Endothelial cell of umbilical vein (primary cell): ENCODE measurements at regions not wholly inside any gene's neighbourhood (a gene's known extent, or its start where the extent isn't known, plus 50 kb on each side); places are given as distances from the start of the nearest gene placed in this dataset.

Experiments
- BruUV-seq: library from RNA; stranded (reverse); fragments of 400-500 nt; replicated peaks from 2 replicates; lab custom pipeline; 2021; lab: Mats Ljungman, UMichigan
- CTCF ChIA-PET: fragments of 300-600, 350-600 bp; sonication (Branson Sonifier 250); formaldehyde crosslinking; loops from one replicate; lab custom pipeline; 2021; ENCODE audit warnings: antibody characterized with exemption, inconsistent platforms; lab: Charles Lee
- POLR2A ChIA-PET: fragments of 300-600, 350-600 bp; sonication (Branson Sonifier 250); formaldehyde crosslinking; loops from one replicate; lab custom pipeline; 2021; ENCODE audit warnings: antibody characterized with exemption, inconsistent platforms; lab: Charles Lee
- DNase-seq: peaks from one replicate; pipeline ENCODE4 v3.0.0-alpha.2; 2011; ENCODE audit warnings: low read depth, low spot score
- FAIRE-seq: peaks from 2 replicates; lab custom pipeline; 2011; peaks lifted over from hg19 to GRCh38; lab: Jason Lieb, UNC
- H2AFZ ChIP-seq: 2 replicates; pipeline ENCODE4 v1.6.0; 2012; ENCODE audit warnings: low read depth, low read length, control low read depth, inconsistent platforms
- H3K27ac ChIP-seq: 2 replicates; pipeline ENCODE4 v1.5.1; 2011; ENCODE audit warnings: low read depth, mild to moderate bottlenecking, control low read depth, low read length, moderate library complexity; ENCODE audit not compliant: insufficient read depth
- H3K27me3 ChIP-seq, 2 experiments: 2 replicates each; pipeline versions ENCODE4 v1.6.0 to v1.6.1; 2011; ENCODE audit warnings: low read length in 2 of 2, mixed read lengths in 1 of 2; ENCODE audit not compliant: control insufficient read depth in 2 of 2, insufficient read depth in 2 of 2
- H3K36me3 ChIP-seq, 2 experiments: 2 replicates in 1 of 2; 3 replicates in 1 of 2; pipeline ENCODE4 v1.5.1; 2011; ENCODE audit warnings: low read length in 2 of 2, mild to moderate bottlenecking in 1 of 2, moderate library complexity in 1 of 2; ENCODE audit not compliant: control insufficient read depth in 2 of 2, insufficient read depth in 2 of 2; ENCODE audit errors: extremely low read depth in 1 of 2
- H3K4me1 ChIP-seq: 3 replicates; pipeline ENCODE4 v1.5.1; 2011; ENCODE audit warnings: mild to moderate bottlenecking, low read length; ENCODE audit not compliant: control insufficient read depth, insufficient read depth; ENCODE audit errors: extremely low read depth
- H3K4me2 ChIP-seq: 2 replicates; pipeline ENCODE4 v1.6.1; 2011; ENCODE audit warnings: low read length, control low read depth, mixed read lengths; ENCODE audit not compliant: insufficient read depth
- H3K4me3 ChIP-seq, 3 experiments: fragments of 200-600 bp in 1 of 3; sonication (generic), shearing (Covaris generic) in 1 of 3; replicated peaks in 1 of 3; 2 replicates each; pipeline ENCODE4 v1.5.1; 2011 to 2016; ENCODE audit warnings: control low read depth in 3 of 3, low read length in 3 of 3, mild to moderate bottlenecking in 2 of 3, inconsistent platforms in 1 of 3, low read depth in 1 of 3, moderate library complexity in 1 of 3; ENCODE audit not compliant: insufficient read depth in 1 of 3
- H3K79me2 ChIP-seq: 2 replicates; pipeline ENCODE4 v1.6.0; 2012; ENCODE audit warnings: low read length, inconsistent platforms; ENCODE audit not compliant: control insufficient read depth, insufficient read depth
- H3K9ac ChIP-seq: replicated peaks from 2 replicates; pipeline ENCODE3; 2011; ENCODE audit warnings: low read length, control low read depth; ENCODE audit not compliant: insufficient read depth; ENCODE audit errors: extremely low read depth
- H3K9me1 ChIP-seq: replicated peaks from 3 replicates; pipeline ENCODE4 v1.6.0; 2011; ENCODE audit warnings: mild to moderate bottlenecking, low read length; ENCODE audit not compliant: control insufficient read depth, insufficient read depth; ENCODE audit errors: extremely low read depth
- H3K9me3 ChIP-seq: replicated peaks from 2 replicates; pipeline ENCODE4 v1.5.1; 2012; ENCODE audit warnings: low read length, inconsistent platforms; ENCODE audit not compliant: control insufficient read depth, insufficient read depth
- H4K20me1 ChIP-seq: replicated peaks from 2 replicates; pipeline ENCODE3; 2011; ENCODE audit warnings: mild to moderate bottlenecking, low read length; ENCODE audit not compliant: control insufficient read depth, insufficient read depth; ENCODE audit errors: extremely low read depth
- CTCF ChIP-seq, 2 donors: IDR thresholded peaks; 1 replicate in 1 of 2; 2 replicates in 1 of 2; pipeline ENCODE4 v1.5.1; 2011; ENCODE audit warnings: low read length in 2 of 2, mild to moderate bottlenecking in 2 of 2, moderate library complexity in 2 of 2, control low read depth in 1 of 2, inconsistent platforms in 1 of 2, low read depth in 1 of 2; ENCODE audit not compliant: insufficient read depth in 1 of 2; ENCODE audit errors: extremely low read depth in 1 of 2
- EZH2 ChIP-seq: IDR thresholded peaks from 2 replicates; pipeline ENCODE4 v1.6.1; 2012; ENCODE audit warnings: borderline replicate concordance, low read depth, mild to moderate bottlenecking, moderate library complexity, low read length, inconsistent platforms; ENCODE audit not compliant: severe bottlenecking
- FOS ChIP-seq: IDR thresholded peaks from 2 replicates; pipeline ENCODE4 v1.6.1; 2011; ENCODE audit warnings: mild to moderate bottlenecking, low read length, moderate library complexity, borderline replicate concordance; ENCODE audit not compliant: insufficient read depth
- GATA2 ChIP-seq: IDR thresholded peaks from 2 replicates; pipeline ENCODE4 v1.7.0; 2011; ENCODE audit warnings: low read depth, mild to moderate bottlenecking, moderate library complexity, mixed read lengths, low read length; ENCODE audit not compliant: insufficient read length, insufficient read depth
- JUN ChIP-seq: IDR thresholded peaks from 2 replicates; pipeline ENCODE4 v1.6.1; 2011; ENCODE audit warnings: borderline replicate concordance, low read depth; ENCODE audit not compliant: insufficient read length, insufficient read depth
- MAX ChIP-seq: IDR thresholded peaks from 2 replicates; pipeline ENCODE4 v1.6.1; 2011; ENCODE audit not compliant: insufficient read depth, insufficient read length
- MYC ChIP-seq: IDR thresholded peaks from one replicate; pipeline ENCODE4 v1.6.1; 2011; ENCODE audit warnings: mild to moderate bottlenecking, low read depth, low read length
- POLR2A ChIP-seq: IDR thresholded peaks from 2 replicates; pipeline ENCODE4 v1.6.1; 2012; ENCODE audit warnings: low read depth, mild to moderate bottlenecking, control low read depth, low read length
- POLR2AphosphoS5 ChIP-seq: IDR thresholded peaks from 2 replicates; pipeline ENCODE4 v1.6.1; 2012; ENCODE audit warnings: low read depth, mild to moderate bottlenecking, control low read depth, low read length, moderate library complexity; ENCODE audit not compliant: insufficient read depth
- dilution Hi-C: fragments of 300-500 bp; cut with MboI; formaldehyde crosslinking; loops from one replicate; pipeline ENCODE4 v1.15.0; 2019; ENCODE audit warnings: low sequenced_read_pairs; ENCODE audit not compliant: extremely low pct_ligation_motif_present
- intact Hi-C: fragments of 100-400 bp; cut with micrococcal nuclease; formaldehyde crosslinking; loops from one replicate; pipeline ENCODE4 v1.10.0; 2022

GRCh38 chr1:82511441-82511840 is 710.7 kb downstream of the ADGRL2 start:
- CTCF ChIA-PET = interaction anchor here (0.9 to 1.7 kb wide), 3 partner anchors 10 to 107 kb away, joined by 3 read pairs; no protein-coding TSS in a partner anchor

More at GRCh38 chr1:82511441-82511840, 710.7 kb downstream of the ADGRL2 start:
- no peaks in the 10 kb centered on the region for H3K36me3 ChIP-seq
- H2AFZ ChIP-seq = no peak overlapping the region
- H3K9me1 ChIP-seq = no peaks in the 10 kb centered on the region
- TF ChIP-seq CTCF (IDR thresholded peaks at IDR 0.05; ENCODE audit: extremely low read depth in 1 of 2, insufficient read depth in 1 of 2, low read depth in 1 of 2, low read length in 2 of 2) (no peak), EZH2 (no peak), JUN (no peak), POLR2A (no peak), FOS (no peak), GATA2 (no peak), POLR2AphosphoS5 (no peak), MYC (no peak), MAX (no peak)
- no TSS peak for BruUV-seq
- no peak for DNase-seq
- no peaks in the 10 kb centered on the region for H3K79me2 ChIP-seq
- H3K4me1 ChIP-seq = no peaks in the 10 kb centered on the region
- no peak overlapping the region for H3K9ac ChIP-seq
- no peaks in the 10 kb centered on the region for H3K27me3 ChIP-seq
- H3K4me2 ChIP-seq = no peak overlapping the region
- POLR2A ChIA-PET = no interaction called here
- no peaks in the 10 kb centered on the region for H4K20me1 ChIP-seq
- dilution Hi-C loops (no loop called here), intact Hi-C loops (no loop called here)
- H3K4me3 ChIP-seq = no peak overlapping the region
- no peak for FAIRE-seq
- no peak overlapping the region for H3K27ac ChIP-seq
- H3K9me3 ChIP-seq = no peaks in the 10 kb centered on the region
